Gastroesophageal sphincter (tissue), 4 donors: ENCODE measurements at regions not wholly inside any gene's neighbourhood (a gene's known extent, or its start where the extent isn't known, plus 50 kb on each side); places are given as distances from the start of the nearest gene placed in this dataset.

Experiments
- ATAC-seq: fragments of 150-250 bp; one replicate; pipeline ENCODE4 v1.9.1; 2016; ENCODE audit warnings: mild to moderate bottlenecking, moderate library complexity
- H3K27ac ChIP-seq, 4 donors: fragments of 200-600 bp; sonication (generic) in 3 of 4; 1 replicate in 3 of 4; 2 replicates in 1 of 4; pipeline ENCODE4 v1.5.1; 2016 to 2019
- H3K27me3 ChIP-seq: fragments of 200-600 bp; sonication (generic); one replicate; pipeline ENCODE4 v1.5.1; 2019
- H3K36me3 ChIP-seq, 2 donors: fragments of 200-600 bp; sonication (generic); one replicate each; pipeline ENCODE4 v1.5.1; 2019; ENCODE audit warnings: control low read depth in 1 of 2
- H3K4me1 ChIP-seq, 3 donors: fragments of 200-600 bp; sonication (generic); 1 replicate in 2 of 3; 2 replicates in 1 of 3; pipeline ENCODE4 v1.5.1; 2016 to 2019; ENCODE audit warnings: control low read depth in 2 of 3
- H3K4me3 ChIP-seq, 2 donors: fragments of 200-600 bp; sonication (generic); one replicate each; pipeline ENCODE4 v1.5.1; 2019; ENCODE audit warnings: mild to moderate bottlenecking in 1 of 2, moderate library complexity in 1 of 2
- H3K9me3 ChIP-seq, 3 donors: fragments of 200-600 bp; sonication (generic); one replicate each; pipeline ENCODE4 v1.5.1; 2017 to 2019; ENCODE audit warnings: control low read depth in 2 of 3
- EP300 ChIP-seq: sonication (generic); formaldehyde crosslinking; IDR thresholded peaks from one replicate; pipeline ENCODE4 v1.6.1; 2017; ENCODE audit warnings: antibody characterized with exemption, mild to moderate bottlenecking
- POLR2A ChIP-seq, 2 donors: fragments of 450-650 bp; IDR thresholded peaks; one replicate each; pipeline ENCODE4 v1.6.1; 2017; ENCODE audit warnings: antibody characterized with exemption in 2 of 2, mild to moderate bottlenecking in 2 of 2, moderate library complexity in 1 of 2
- POLR2AphosphoS5 ChIP-seq: sonication (generic); formaldehyde crosslinking; IDR thresholded peaks from one replicate; pipeline ENCODE4 v1.6.1; 2017; ENCODE audit warnings: antibody characterized with exemption
- WGBS, 2 donors: methylation state at CpG; one replicate each; pipeline ENCODE4 v1.1.5; 2018; ENCODE audit warnings: low coverage in 1 of 2; 5-methylcytosine and 5-hydroxymethylcytosine counted together
- TF ChIP-seq, protein P1 (sequence below), 4 experiments: fragments of 200-600 bp in 2 of 4; fragments of 450-650 bp in 2 of 4; sonication (generic) in 1 of 4; IDR thresholded peaks; one replicate each; pipeline ENCODE4 v1.5.1; 2017 to 2019; ENCODE audit warnings: antibody characterized with exemption in 4 of 4, mild to moderate bottlenecking in 2 of 4, moderate library complexity in 2 of 4

DNA sequence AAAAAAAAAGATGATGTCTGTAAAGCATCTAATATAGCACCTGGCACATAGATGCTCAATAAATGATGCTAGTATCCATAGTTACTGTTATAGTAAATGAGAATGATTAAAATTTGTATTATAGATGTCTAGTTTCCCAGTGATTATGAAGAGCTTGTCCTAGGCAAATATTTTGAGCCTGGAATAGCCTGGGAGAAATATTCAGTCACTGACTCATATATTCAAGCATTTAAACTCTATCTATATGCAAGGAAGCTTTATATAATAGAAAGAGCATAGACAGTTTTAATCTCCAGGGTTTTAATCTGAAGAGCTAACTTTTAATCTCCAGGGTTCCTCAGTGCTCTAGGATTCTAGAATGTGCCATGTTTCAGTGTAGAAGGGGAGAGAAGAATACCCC is 91.5 kb upstream of the VASH1 start:
- Histone ChIP-seq H3K9me3 (peaks cover 0 to 22% (median 3%) of the 10 kb centered on the region in 3 donors), H3K4me1 (no peaks in the 10 kb centered on the region), H3K27ac (no peak overlapping the region), H3K36me3 (no peaks in the 10 kb centered on the region), H3K4me3 (no peak overlapping the region), H3K27me3 (no peaks in the 10 kb centered on the region)
- TF ChIP-seq, protein P1, sequence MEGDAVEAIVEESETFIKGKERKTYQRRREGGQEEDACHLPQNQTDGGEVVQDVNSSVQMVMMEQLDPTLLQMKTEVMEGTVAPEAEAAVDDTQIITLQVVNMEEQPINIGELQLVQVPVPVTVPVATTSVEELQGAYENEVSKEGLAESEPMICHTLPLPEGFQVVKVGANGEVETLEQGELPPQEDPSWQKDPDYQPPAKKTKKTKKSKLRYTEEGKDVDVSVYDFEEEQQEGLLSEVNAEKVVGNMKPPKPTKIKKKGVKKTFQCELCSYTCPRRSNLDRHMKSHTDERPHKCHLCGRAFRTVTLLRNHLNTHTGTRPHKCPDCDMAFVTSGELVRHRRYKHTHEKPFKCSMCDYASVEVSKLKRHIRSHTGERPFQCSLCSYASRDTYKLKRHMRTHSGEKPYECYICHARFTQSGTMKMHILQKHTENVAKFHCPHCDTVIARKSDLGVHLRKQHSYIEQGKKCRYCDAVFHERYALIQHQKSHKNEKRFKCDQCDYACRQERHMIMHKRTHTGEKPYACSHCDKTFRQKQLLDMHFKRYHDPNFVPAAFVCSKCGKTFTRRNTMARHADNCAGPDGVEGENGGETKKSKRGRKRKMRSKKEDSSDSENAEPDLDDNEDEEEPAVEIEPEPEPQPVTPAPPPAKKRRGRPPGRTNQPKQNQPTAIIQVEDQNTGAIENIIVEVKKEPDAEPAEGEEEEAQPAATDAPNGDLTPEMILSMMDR (IDR thresholded peaks at IDR 0.05), result no peak
- no peak for TF ChIP-seq POLR2A (IDR thresholded peaks at IDR 0.05)
- no peak for TF ChIP-seq POLR2AphosphoS5
- TF ChIP-seq EP300, result no peak
- ATAC-seq, result no peak

DNA sequence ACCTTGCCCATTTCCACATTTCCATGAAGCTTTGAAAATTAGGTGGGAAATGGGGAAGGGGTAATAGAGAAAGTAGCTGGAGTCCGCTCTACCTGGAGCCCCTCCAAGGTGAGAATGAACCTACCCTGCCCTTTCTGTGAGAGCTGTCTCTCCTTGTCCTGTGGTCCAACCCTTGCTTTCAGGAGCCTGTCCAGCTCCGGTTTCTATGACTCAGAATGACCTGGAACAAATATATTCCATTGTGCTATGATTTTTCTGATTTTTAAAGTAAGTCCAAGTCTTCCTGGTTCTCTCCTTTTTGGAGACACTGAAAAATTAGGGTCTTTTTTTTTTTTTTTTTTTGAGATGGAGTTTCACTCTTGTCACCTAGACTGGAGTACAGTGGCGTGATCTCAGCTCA is 89.1 kb upstream of the VASH1 start:
- Histone ChIP-seq H3K4me1 (no peaks in the 10 kb centered on the region), H3K27me3 (no peaks in the 10 kb centered on the region), H3K9me3 (peaks cover 0 to 22% (median 3%) of the 10 kb centered on the region in 3 donors), H3K27ac (no peak overlapping the region), H3K4me3 (no peak overlapping the region), H3K36me3 (no peaks in the 10 kb centered on the region)
- 79 to 92% methylated on average over 2 of the region's 3 CpGs for WGBS, 2 donors
- TF ChIP-seq POLR2A (IDR thresholded peaks at IDR 0.05) (no peak), EP300 (no peak), POLR2AphosphoS5 (no peak)
- TF ChIP-seq, protein P1 (IDR thresholded peaks at IDR 0.05), result no peak
- no peak for ATAC-seq

DNA sequence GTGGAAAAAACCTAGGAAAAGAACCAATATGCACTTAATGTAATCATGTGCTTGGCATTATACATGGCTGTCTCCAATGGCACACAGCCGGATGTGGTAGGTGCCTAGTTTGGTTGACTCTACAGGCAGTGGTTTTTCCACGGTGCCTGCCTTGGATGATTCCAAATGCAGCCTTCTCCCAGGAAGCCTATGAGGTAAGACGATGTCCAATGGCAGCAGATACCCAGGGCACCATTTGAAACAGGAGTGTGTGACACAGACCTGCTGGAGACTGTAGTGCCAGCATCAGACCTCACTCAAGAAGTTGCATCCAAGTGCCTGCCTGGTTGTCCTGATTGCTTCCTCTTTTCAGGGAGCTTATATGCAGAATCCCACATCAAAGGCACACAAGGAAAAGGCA is 88.0 kb upstream of the VASH1 start:
- Histone ChIP-seq H3K4me3 (no peak overlapping the region), H3K36me3 (no peaks in the 10 kb centered on the region), H3K4me1 (no peaks in the 10 kb centered on the region), H3K27ac (no peak overlapping the region), H3K27me3 (no peaks in the 10 kb centered on the region), H3K9me3 (peaks cover 0 to 12% (median 3%) of the 10 kb centered on the region in 3 donors)
- no peak for TF ChIP-seq POLR2AphosphoS5
- TF ChIP-seq, protein P1 (IDR thresholded peaks at IDR 0.05), result no peak
- no peak for TF ChIP-seq EP300
- TF ChIP-seq POLR2A (IDR thresholded peaks at IDR 0.05), result no peak
- WGBS, 2 donors, result 90% methylated on average over 3 of the region's 3 CpGs; no CpG with 5 or more reads in 1 of the 2 donors
- no peak for ATAC-seq

DNA sequence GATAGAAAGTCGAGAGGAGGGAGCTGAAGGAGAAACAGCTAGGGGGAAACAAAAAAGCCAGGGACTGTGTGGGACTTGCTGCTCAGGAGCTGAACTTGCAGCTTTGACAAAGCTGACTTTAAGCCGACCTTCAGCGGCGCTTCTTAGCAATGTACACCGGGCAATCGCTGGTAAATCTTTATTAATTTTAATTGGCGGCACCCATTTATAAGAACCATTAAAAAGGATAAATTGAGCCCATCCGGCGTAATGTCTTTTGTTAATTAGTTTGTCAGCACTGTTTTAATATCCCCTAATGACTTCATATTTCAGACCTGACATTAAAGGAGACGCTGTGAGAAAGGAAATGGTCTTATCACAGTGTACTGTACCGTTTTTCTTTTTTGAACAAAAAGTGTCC is 86.2 kb upstream of the VASH1 start:
- Histone ChIP-seq H3K4me3 (no peak overlapping the region), H3K4me1 (no peaks in the 10 kb centered on the region), H3K27ac (no peak overlapping the region), H3K36me3 (no peaks in the 10 kb centered on the region), H3K27me3 (no peaks in the 10 kb centered on the region), H3K9me3 (no peaks in the 10 kb centered on the region)
- no peak for ATAC-seq
- TF ChIP-seq EP300 (no peak), POLR2AphosphoS5 (no peak)
- WGBS, 2 donors, result 66 to 72% methylated on average over 5 to 11 of the region's 11 CpGs

DNA sequence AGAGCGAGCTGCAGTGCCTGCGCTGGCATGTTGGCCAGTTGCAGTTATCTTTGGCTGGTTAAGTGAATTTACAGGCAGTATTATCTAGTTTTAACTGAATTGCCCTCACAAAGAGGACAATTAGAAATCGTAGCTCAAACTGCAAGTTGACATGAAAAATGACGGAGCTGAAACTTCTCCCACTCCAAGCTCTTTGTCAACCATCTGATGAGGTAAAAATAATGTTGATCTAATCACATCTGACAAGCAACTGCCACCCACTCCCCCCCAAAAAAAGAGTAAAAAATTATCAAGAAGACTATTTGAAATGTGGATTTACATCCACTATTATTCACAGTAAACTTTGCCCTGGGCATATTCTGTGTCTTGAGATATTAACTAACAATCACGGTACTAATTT is 84.7 kb upstream of the VASH1 start:
- H3K4me1 ChIP-seq, result no peaks in the 10 kb centered on the region
- TF ChIP-seq EP300 (no peak), POLR2A (IDR thresholded peaks at IDR 0.05) (no peak), POLR2AphosphoS5 (no peak)
- TF ChIP-seq, protein P1 (IDR thresholded peaks at IDR 0.05), result no peak
- H3K4me3 ChIP-seq, result no peak overlapping the region
- no peak for ATAC-seq
- peaks cover 0 to 10% (median 0%) of the 10 kb centered on the region in 3 donors for H3K9me3 ChIP-seq
- no peaks in the 10 kb centered on the region for H3K36me3 ChIP-seq
- no peaks in the 10 kb centered on the region for H3K27me3 ChIP-seq
- no peak overlapping the region for H3K27ac ChIP-seq
- WGBS, 2 donors, result 80 to 84% methylated on average over 3 to 5 of the region's 5 CpGs
